Hematopoietic multipotent progenitor cell treated with erythropoietin and hydrocortisone succinate and interleukin-3 and kit ligand, for 15 days (in vitro differentiated cells): ENCODE measurements at regions not wholly inside any gene's neighbourhood (a gene's known extent, or its start where the extent isn't known, plus 50 kb on each side); places are given as distances from the start of the nearest gene placed in this dataset.

Experiments used
- DNase-seq: peaks from one replicate; pipeline ENCODE4 v3.0.0-alpha.2; 2015; ENCODE audit warnings: low spot score

DNA sequence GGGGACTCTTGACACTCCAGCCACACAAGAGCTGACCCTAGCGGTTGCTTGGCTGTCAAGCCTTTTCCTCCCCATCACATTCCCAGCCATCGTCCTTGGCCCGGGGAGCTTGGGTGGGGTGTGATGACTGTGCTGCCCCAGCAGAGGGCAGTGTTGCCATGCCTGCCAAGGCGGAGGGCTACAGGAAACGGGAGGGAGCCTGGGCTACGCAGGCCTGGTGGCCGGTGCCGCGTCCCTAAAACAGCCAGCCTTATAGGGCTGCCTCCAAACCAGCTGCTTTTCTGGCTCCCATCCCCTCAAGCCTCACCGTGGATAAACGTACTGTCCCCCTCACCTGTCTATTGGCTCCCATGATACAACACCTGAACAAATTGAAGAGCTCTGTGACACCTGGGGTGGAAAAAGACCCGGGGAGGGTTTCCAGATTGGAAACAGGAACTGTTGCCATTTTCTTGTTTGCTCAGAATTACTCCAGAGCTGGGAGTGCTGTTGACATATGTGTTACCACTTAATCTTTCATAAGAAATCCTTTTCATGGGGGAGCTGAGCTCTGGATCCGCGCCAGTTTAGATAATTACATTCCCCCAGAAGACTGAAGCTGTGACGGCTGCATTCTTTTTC is 72.8 kb upstream of the ASTN2 start:
- peak; percentile 30 for DNase-seq

DNA sequence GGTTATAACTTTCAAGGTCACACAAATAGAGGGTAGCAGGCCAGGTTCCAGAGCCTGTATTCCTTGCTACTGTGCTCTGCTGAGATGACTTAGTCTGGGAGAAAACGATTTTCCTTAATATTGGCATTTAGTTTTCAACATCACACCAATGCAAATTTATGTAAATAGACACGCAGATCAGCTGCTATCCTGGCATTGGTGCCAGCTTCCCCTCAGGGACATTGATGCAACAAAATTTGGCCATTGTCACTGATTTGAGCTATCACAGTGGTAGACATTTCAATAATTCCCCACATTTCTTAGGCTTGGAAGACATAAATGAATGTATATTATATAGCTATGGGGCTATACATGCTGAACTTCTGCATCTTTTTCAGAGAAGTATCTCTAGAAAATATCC is 71.6 kb upstream of the ASTN2 start:
- no peak for DNase-seq

DNA sequence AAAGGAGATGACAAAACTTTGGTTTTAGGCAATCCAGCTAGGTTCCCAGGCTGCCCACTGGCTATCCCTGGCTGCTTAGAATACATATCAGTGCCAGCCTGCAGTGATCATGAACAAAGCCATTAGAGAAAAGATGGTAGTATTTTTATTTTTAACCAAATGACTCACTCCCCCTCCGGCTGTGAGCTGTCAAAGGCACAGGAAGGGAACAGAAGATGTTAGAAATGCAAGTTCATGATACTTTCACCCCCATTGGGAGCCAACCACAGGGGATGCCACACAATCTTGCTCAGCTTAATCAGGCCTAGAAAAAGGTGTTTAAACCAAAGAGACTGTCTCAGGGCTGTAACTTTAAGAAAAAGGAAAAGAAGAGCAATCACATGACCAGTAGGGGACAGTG is 70.3 kb upstream of the ASTN2 start:
- no peak for DNase-seq

DNA sequence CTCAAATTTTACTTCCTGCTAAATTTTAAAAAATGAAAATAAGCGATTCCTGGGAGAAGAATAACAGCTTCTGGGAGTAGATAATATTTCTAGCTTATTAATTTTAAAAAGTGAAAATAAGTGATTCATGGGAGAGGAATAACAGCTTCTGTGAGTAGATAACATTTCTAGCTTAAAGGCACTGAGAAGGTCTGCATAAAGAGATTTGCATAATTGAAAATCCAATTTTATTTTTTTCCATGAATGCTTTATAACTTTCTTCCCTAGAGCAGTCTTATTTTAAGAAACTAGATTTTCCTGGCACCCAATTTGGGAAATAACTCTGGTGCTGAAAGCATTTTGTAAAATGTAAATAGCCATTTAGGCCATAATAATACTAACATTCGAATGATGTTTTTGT is 65.9 kb upstream of the ASTN2 start:
- DNase-seq = no peak

GRCh38 chr9:117480253-117480652 is 65.4 kb upstream of the ASTN2 start:
- DNase-seq = no peak

DNA sequence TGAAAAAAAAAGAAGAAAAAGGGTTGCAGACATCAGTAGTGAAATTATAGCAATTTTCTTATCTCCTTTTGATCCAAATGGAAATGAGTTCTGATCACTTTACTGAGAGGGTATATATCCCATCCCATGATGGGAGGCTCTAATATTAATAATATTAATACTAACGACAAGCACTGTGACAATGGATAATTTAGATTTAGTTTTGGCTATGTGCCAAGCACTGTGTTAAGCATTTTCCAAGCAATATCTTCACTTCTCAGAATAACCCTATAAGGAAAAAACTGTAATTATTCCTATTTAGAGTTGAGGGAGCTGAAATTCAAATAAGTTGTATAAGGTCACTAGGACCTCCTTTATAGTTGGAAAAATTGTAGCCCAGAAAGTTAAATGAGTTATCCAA is 58.4 kb upstream of the ASTN2 start:
- no peak for DNase-seq

- no peak for DNase-seq
Measured at GRCh38 chr9:117470902-117471301, 56.0 kb upstream of the ASTN2 start.

DNA sequence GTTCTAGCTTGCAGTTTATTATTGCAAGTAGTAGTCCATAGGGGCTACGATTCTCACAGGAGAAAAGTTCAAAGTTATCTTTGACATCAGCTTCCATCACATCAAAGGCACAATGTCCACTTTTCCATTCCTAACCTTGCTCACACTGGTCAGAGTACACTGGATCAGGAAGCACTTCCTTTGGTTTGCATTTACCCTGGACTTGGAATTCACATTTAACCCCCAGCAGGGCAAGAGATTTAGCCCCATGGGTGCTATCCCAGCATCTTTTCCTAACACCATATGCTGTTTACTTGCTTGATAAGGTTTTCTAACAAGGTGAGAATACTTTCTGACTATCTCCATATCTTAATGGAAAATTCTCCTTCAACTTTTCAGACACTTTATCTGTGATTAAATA is 55.6 kb upstream of the ASTN2 start:
- no peak for DNase-seq

DNA sequence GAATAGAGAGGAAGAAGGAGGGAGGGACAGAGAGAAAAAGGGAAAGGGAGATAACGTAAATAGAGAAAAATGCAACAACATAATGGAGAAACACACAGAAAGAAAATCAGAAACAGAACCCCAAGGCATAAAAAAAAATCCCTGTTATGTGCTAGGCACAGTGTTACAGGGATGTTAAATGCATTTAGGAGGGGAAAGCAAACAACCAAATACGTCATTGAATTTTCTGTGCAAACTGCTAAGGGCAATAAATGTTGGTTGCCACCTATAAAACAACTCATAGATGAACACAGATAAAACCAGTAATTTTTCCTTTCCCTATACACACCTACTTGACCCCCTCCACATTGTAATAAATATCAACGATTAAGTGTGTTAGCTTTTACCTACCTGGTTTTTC is 51.3 kb upstream of the ASTN2 start:
- no peak for DNase-seq

DNA sequence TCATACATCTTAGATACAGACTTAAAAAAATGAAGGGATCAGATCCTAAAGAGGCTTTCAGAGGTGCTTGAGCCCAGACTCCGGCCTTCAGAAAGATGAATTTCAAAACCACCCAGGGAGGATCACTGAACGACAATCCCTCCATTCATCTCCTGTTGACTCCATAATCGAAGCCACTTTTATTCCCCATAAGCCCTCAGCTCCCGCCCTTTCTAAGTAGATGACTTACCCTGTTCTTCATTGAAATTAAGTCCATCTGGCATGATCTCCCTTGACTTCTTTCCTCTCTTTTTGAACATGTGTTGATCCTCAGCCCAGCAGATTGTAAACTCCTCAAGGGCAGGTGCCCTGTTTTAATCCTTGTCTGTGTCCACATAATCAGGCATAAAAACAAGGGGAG is 50.8 kb upstream of the ASTN2 start:
- DNase-seq = no peak

DNA sequence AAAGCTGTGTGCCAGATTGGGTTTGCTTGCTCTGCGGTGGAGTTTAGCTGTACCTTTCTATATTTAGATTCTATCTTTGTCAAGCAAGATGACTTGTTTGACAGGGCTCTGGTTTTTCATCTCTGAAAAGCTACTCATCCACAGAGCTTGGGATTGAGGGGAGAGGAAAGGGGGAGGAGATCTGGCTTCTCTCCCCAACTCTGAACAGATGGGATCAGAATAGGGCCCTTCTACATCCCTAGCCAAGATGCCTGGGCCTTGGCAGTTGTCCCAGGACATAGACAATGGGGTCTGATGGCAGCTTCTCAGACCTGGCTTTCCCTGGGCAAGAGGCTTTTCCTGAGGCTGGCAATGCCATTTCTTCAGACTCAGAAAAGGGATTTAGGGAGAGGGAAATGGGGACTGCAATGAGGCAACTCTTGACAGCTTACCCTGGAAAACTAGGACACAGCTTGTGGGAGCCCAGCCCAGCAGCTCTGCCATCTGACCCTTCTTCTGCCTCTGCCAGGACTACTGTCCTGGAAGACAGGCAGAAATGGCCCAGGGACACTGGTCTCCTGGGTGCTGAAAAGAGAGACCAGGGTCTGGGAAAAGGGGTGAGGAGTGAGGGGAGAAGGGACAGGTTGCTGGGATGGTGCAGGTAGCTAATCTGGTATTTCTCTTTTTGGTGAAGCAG is 50.2 kb upstream of the ASTN2 start:
- no peak for DNase-seq
